H9 (cell line): ENCODE measurements at regions not wholly inside any gene's neighbourhood (a gene's known extent, or its start where the extent isn't known, plus 50 kb on each side); places are given as distances from the start of the nearest gene placed in this dataset.

ENCODE experiments used
- DNase-seq: peaks from one replicate; pipeline ENCODE4 v3.0.0-alpha.2; 2017
- H2AFZ ChIP-seq: one replicate; pipeline ENCODE4 v1.6.1; 2013; ENCODE audit warnings: mild to moderate bottlenecking, low read length, control low read depth, moderate library complexity
- H2AK5ac ChIP-seq: 2 replicates; pipeline ENCODE4 v1.6.1; 2013; ENCODE audit warnings: low read length, control low read depth, mixed read lengths; ENCODE audit not compliant: insufficient read length
- H2BK120ac ChIP-seq: one replicate; pipeline ENCODE4 v1.6.1; 2013; ENCODE audit warnings: low read depth, mild to moderate bottlenecking, low read length, control low read depth, inconsistent platforms; ENCODE audit not compliant: poor library complexity, severe bottlenecking
- H2BK12ac ChIP-seq: 2 replicates; pipeline ENCODE4 v1.6.1; 2013; ENCODE audit warnings: low read length, control low read depth, mixed read lengths, low read depth; ENCODE audit not compliant: insufficient read length
- H2BK15ac ChIP-seq: 2 replicates; pipeline ENCODE4 v1.6.1; 2013; ENCODE audit warnings: low read depth, low read length, control low read depth
- H2BK20ac ChIP-seq: one replicate; pipeline ENCODE4 v1.6.1; 2013; ENCODE audit warnings: low read depth, mild to moderate bottlenecking, low read length, control low read depth, inconsistent platforms; ENCODE audit not compliant: poor library complexity, severe bottlenecking
- H2BK5ac ChIP-seq: 2 replicates; pipeline ENCODE4 v1.6.1; 2013; ENCODE audit warnings: low read length, control low read depth, mixed read lengths; ENCODE audit not compliant: insufficient read length
- H3K14ac ChIP-seq: 2 replicates; pipeline ENCODE4 v1.6.1; 2013; ENCODE audit warnings: low read length, control low read depth; ENCODE audit not compliant: insufficient read depth
- H3K18ac ChIP-seq: 2 replicates; pipeline ENCODE4 v1.6.1; 2013; ENCODE audit warnings: low read depth, mild to moderate bottlenecking, mixed read lengths, low read length, control low read depth; ENCODE audit not compliant: insufficient read length
- H3K23ac ChIP-seq: 2 replicates; pipeline ENCODE4 v1.6.1; 2013; ENCODE audit warnings: low read length, control low read depth, mixed read lengths, low read depth; ENCODE audit not compliant: insufficient read length
- H3K23me2 ChIP-seq: 2 replicates; pipeline ENCODE4 v1.6.1; 2013; ENCODE audit warnings: low read depth, mild to moderate bottlenecking, mixed read lengths, low read length, control low read depth; ENCODE audit not compliant: insufficient read length, poor library complexity, severe bottlenecking
- H3K27ac ChIP-seq: 2 replicates; pipeline ENCODE4 v1.5.1; 2013; ENCODE audit warnings: low read length, control low read depth, mixed read lengths, low read depth; ENCODE audit not compliant: insufficient read length
- H3K27me3 ChIP-seq: 2 replicates; pipeline ENCODE4 v1.6.1; 2013; ENCODE audit warnings: low read length, control low read depth, inconsistent platforms; ENCODE audit not compliant: insufficient read depth
- H3K4ac ChIP-seq: 2 replicates; pipeline ENCODE4 v1.6.1; 2013; ENCODE audit warnings: low read depth, mild to moderate bottlenecking, control low read depth, inconsistent platforms, low read length, moderate library complexity
- H3K4me1 ChIP-seq: 2 replicates; pipeline ENCODE4 v1.6.1; 2013; ENCODE audit warnings: low read length, control low read depth, inconsistent platforms; ENCODE audit not compliant: insufficient read depth
- H3K4me2 ChIP-seq: 2 replicates; pipeline ENCODE4 v1.6.1; 2013; ENCODE audit warnings: low read length, control low read depth, mixed read lengths; ENCODE audit not compliant: insufficient read length, insufficient read depth
- H3K56ac ChIP-seq: 2 replicates; pipeline ENCODE4 v1.6.1; 2013; ENCODE audit warnings: low read depth, mild to moderate bottlenecking, mixed read lengths, low read length, control low read depth; ENCODE audit not compliant: insufficient read length
- H3K79me1 ChIP-seq: 2 replicates; pipeline ENCODE4 v1.6.1; 2013; ENCODE audit warnings: low read depth, mild to moderate bottlenecking, moderate library complexity, low read length, control low read depth, inconsistent platforms; ENCODE audit not compliant: insufficient read depth, poor library complexity, severe bottlenecking
- H3K79me2 ChIP-seq: 2 replicates; pipeline ENCODE4 v1.6.1; 2013; ENCODE audit warnings: low read length, control low read depth, inconsistent platforms; ENCODE audit not compliant: insufficient read depth
- H3K9ac ChIP-seq: 2 replicates; pipeline ENCODE4 v1.6.1; 2013; ENCODE audit warnings: low read length, control low read depth, mixed read lengths; ENCODE audit not compliant: insufficient read length; ENCODE audit errors: extremely low read depth
- H3K9me3 ChIP-seq: one replicate; pipeline ENCODE4 v1.6.1; 2013; ENCODE audit warnings: low read depth, low read length, inconsistent platforms; ENCODE audit not compliant: control insufficient read depth
- H3T11ph ChIP-seq: one replicate; pipeline ENCODE4 v1.6.1; 2013; ENCODE audit warnings: mild to moderate bottlenecking, low read length, control low read depth, inconsistent platforms
- H4K20me1 ChIP-seq: one replicate; pipeline ENCODE4 v1.6.1; 2013; ENCODE audit not compliant: control insufficient read depth, insufficient read length, insufficient read depth
- H4K5ac ChIP-seq: 2 replicates; pipeline ENCODE4 v1.6.1; 2013; ENCODE audit warnings: low read depth, mild to moderate bottlenecking, mixed read lengths, low read length, control low read depth; ENCODE audit not compliant: insufficient read length
- H4K8ac ChIP-seq: replicated peaks from 2 replicates; pipeline ENCODE4 v1.6.1; 2013; ENCODE audit warnings: low read length, control low read depth, mixed read lengths, low read depth; ENCODE audit not compliant: insufficient read length
- H4K91ac ChIP-seq: 2 replicates; pipeline ENCODE4 v1.6.1; 2013; ENCODE audit warnings: low read depth, mild to moderate bottlenecking, moderate library complexity, mixed read lengths, low read length, control low read depth; ENCODE audit not compliant: insufficient read length
- H3K27ac Mint-ChIP-seq, 3 experiments: 2 replicates in 2 of 3; 3 replicates in 1 of 3; pipeline ENCODE4 v1.8.0; 2020 to 2021; ENCODE audit warnings: mixed read lengths in 3 of 3, mild to moderate bottlenecking in 1 of 3, moderate library complexity in 1 of 3
- H3K27me3 Mint-ChIP-seq: 2 replicates; pipeline ENCODE4 v1.8.0; 2021; ENCODE audit warnings: low read depth, mild to moderate bottlenecking, moderate library complexity, mixed read lengths
- H3K36me3 Mint-ChIP-seq, 3 experiments: 2 replicates in 2 of 3; 3 replicates in 1 of 3; pipeline ENCODE4 v1.8.0; 2020 to 2021; ENCODE audit warnings: low read depth in 3 of 3, mixed read lengths in 3 of 3; ENCODE audit not compliant: insufficient read depth in 1 of 3
- H3K4me1 Mint-ChIP-seq, 2 experiments: 2 replicates each; pipeline ENCODE4 v1.8.0; 2020; ENCODE audit warnings: mixed read lengths in 2 of 2
- H3K4me3 Mint-ChIP-seq, 2 experiments: 2 replicates in 1 of 2; 3 replicates in 1 of 2; pipeline ENCODE4 v1.8.0; 2020 to 2021; ENCODE audit warnings: mild to moderate bottlenecking in 2 of 2, mixed read lengths in 2 of 2, moderate library complexity in 1 of 2
- H3K9me3 Mint-ChIP-seq, 2 experiments: 2 replicates in 1 of 2; 3 replicates in 1 of 2; pipeline ENCODE4 v1.8.0; 2020; ENCODE audit warnings: mild to moderate bottlenecking in 2 of 2, mixed read lengths in 2 of 2, moderate library complexity in 1 of 2
- WGBS: extraction: QIAGEN DNeasy Blood & Tissue Kit; methylation state at CpG from one replicate; pipeline ENCODE4 v1.1.7; 2013; ENCODE audit warnings: missing lambda C conversion rate, low lambda C conversion rate, mixed read lengths; ENCODE audit not compliant: insufficient read length; ENCODE audit errors: extremely low coverage; 5-methylcytosine and 5-hydroxymethylcytosine counted together
- TF ChIP-seq, protein P1 (sequence below): fragments of 200-600 bp; sonication (generic); conservative IDR thresholded peaks from 3 replicates; pipeline ENCODE4 v1.8.0; 2021; ENCODE audit warnings: antibody characterized with exemption, mild to moderate bottlenecking

DNA sequence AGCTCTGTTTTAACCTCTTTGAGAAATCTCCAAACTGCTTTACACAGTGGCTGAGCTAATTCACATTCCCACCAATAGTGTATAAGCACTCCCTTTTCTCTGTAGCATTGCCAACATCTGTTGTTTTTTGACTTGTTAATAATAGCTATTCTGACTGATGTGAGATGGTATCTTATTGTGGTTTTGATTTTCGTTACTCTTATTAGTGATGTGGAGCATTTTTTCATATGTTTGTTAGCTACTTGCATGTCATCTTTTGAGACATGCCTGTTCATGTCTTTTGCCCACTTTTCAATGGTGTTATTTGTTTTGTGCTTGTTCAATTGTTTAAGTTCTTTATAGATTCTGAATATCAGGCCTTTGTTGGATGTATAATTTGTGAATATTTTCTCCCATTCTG, 225.2 kb upstream of the TRPC7 start:
- no peaks in the 10 kb centered on the region for H3K79me1 ChIP-seq
- H4K5ac ChIP-seq = no peak overlapping the region
- no peak for DNase-seq
- no peaks in the 10 kb centered on the region for H3K9me3 ChIP-seq
- H2BK120ac ChIP-seq = no peak overlapping the region
- H3T11ph ChIP-seq = no peak overlapping the region
- H3K4me2 ChIP-seq = no peak overlapping the region
- H2BK5ac ChIP-seq = no peak overlapping the region
- H3K14ac ChIP-seq = no peak overlapping the region
- H3K27me3 ChIP-seq = no peaks in the 10 kb centered on the region
- H4K8ac ChIP-seq = no peak overlapping the region
- H3K23ac ChIP-seq = no peak overlapping the region
- peaks cover 2 to 8% (median 5%) of the 10 kb centered on the region in 3 experiments; a peak in 6 of 7 replicates for H3K36me3 Mint-ChIP-seq
- WGBS = no CpG with 5 or more reads among the region's 1 CpG
- H2BK12ac ChIP-seq = no peak overlapping the region
- H2AK5ac ChIP-seq = no peak overlapping the region
- H3K9me3 Mint-ChIP-seq = peaks cover 16% of the 10 kb centered on the region in 2 experiments; a peak in 3 of 5 replicates
- no peaks in the 10 kb centered on the region for H4K20me1 ChIP-seq
- H3K27ac Mint-ChIP-seq = no peak overlapping the region
- no peaks in the 10 kb centered on the region for H3K79me2 ChIP-seq
- no peak overlapping the region for H2BK20ac ChIP-seq
- TF ChIP-seq, protein P1, sequence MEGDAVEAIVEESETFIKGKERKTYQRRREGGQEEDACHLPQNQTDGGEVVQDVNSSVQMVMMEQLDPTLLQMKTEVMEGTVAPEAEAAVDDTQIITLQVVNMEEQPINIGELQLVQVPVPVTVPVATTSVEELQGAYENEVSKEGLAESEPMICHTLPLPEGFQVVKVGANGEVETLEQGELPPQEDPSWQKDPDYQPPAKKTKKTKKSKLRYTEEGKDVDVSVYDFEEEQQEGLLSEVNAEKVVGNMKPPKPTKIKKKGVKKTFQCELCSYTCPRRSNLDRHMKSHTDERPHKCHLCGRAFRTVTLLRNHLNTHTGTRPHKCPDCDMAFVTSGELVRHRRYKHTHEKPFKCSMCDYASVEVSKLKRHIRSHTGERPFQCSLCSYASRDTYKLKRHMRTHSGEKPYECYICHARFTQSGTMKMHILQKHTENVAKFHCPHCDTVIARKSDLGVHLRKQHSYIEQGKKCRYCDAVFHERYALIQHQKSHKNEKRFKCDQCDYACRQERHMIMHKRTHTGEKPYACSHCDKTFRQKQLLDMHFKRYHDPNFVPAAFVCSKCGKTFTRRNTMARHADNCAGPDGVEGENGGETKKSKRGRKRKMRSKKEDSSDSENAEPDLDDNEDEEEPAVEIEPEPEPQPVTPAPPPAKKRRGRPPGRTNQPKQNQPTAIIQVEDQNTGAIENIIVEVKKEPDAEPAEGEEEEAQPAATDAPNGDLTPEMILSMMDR = no peak
- no peak overlapping the region for H3K56ac ChIP-seq
- H3K27me3 Mint-ChIP-seq = no peaks in the 10 kb centered on the region
- H3K23me2 ChIP-seq = no peaks in the 10 kb centered on the region
- no peak overlapping the region for H3K27ac ChIP-seq
- H2AFZ ChIP-seq = no peak overlapping the region
- H3K9ac ChIP-seq = no peak overlapping the region
- H3K4me1 Mint-ChIP-seq = peaks cover 3 to 20% of the 10 kb centered on the region in 2 experiments
- no peaks in the 10 kb centered on the region; the same call in 1 of the 2 replicates for H3K4me1 ChIP-seq
- no peak overlapping the region for H4K91ac ChIP-seq
- no peak overlapping the region for H3K4ac ChIP-seq
- H3K4me3 Mint-ChIP-seq = no peak overlapping the region
- no peak overlapping the region for H3K18ac ChIP-seq
- no peak overlapping the region for H2BK15ac ChIP-seq
